ENCODE measurements at regions not wholly inside any gene's neighbourhood (a gene's known extent, or its start where the extent isn't known, plus 50 kb on each side); places are given as distances from the start of the nearest gene placed in this dataset.

GRCh38 chr15:99509686-99510461 lies 55.9 kb upstream of the MEF2A start:
- no peak for DNase-seq (ENCODE audit: low read depth)

GRCh38 chr15:99511531-99511865 lies 54.3 kb upstream of the MEF2A start:
- DNase-seq (ENCODE audit: low read depth): no peak

DNA sequence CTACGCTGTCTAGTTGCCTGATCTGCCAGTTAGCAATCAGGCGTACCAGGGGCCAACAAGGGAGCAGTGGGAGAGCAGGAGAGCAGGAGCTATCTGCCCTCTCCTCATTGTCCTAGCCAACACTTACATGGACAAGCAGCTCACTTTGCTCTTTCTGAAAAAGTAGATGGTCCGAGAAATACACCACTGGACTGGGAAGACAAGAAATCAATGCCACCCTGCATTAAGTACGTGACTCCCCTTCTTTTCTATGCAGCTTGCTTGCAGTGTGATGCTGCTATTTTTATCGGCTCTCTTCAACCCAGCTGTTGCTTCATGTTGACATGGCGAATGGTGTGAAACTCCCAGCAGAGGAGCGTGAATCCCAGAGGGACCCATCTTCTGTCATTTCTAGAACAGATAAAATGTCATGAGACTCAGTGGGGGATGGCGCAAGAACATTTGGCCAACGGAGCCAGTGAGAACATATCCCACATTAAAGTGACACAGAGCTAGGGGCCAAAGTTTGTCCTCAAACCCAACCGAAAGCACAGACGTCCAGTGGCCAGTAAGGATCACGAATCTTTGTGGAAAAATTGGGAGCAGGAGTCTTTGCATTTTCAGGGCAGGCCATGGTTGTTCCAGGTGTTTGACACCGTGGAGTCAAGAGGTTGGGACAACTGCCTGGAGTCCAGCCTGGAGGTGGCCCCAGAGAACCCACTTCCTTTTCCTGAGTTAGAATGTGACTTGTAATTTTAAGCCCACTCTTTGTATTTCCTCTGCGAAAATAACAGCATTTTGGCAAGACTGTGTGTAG lies 53.7 kb upstream of the MEF2A start:
- no peak for DNase-seq (ENCODE audit: low read depth)

GRCh38 chr15:99514306-99514705 lies 51.5 kb upstream of the MEF2A start:
- no peak for DNase-seq (ENCODE audit: low read depth)
